ENCODE measurements at regions not wholly inside any gene's neighbourhood (a gene's known extent, or its start where the extent isn't known, plus 50 kb on each side); places are given as distances from the start of the nearest gene placed in this dataset.

GRCh38 chr6:98016565-98016964, 733.5 kb upstream of the MMS22L start:
- no peak for TF ChIP-seq CTCF (IDR thresholded peaks at IDR 0.05)
- no peaks in the 10 kb centered on the region for H3K27me3 ChIP-seq
- H3K4me1 ChIP-seq: no peaks in the 10 kb centered on the region
- DNase-seq (ENCODE audit: low spot score in 2 of 2): no peak
- intact Hi-C loops (cut with DNase I): no loop called here
- no peaks in the 10 kb centered on the region for H3K9me3 ChIP-seq
- H3K4me3 ChIP-seq: no peak overlapping the region
- H3K36me3 ChIP-seq: no peaks in the 10 kb centered on the region
- no peak overlapping the region for H3K27ac ChIP-seq

GRCh38 chr6:98020222-98020621, 737.2 kb upstream of the MMS22L start:
- TF ChIP-seq CTCF (IDR thresholded peaks at IDR 0.05): no peak
- no peak overlapping the region for H3K27ac ChIP-seq
- H3K4me1 ChIP-seq: no peaks in the 10 kb centered on the region
- no peaks in the 10 kb centered on the region for H3K27me3 ChIP-seq
- no peak for DNase-seq (ENCODE audit: low spot score in 2 of 2)
- no peaks in the 10 kb centered on the region for H3K9me3 ChIP-seq
- intact Hi-C loops (cut with DNase I): no loop called here
- no peak overlapping the region for H3K4me3 ChIP-seq
- H3K36me3 ChIP-seq: no peaks in the 10 kb centered on the region

GRCh38 chr6:98024359-98024758, 741.3 kb upstream of the MMS22L start:
- no peaks in the 10 kb centered on the region for H3K4me1 ChIP-seq
- no peak for DNase-seq (ENCODE audit: low spot score in 2 of 2)
- H3K27ac ChIP-seq: no peak overlapping the region
- no peaks in the 10 kb centered on the region for H3K9me3 ChIP-seq
- H3K27me3 ChIP-seq: no peaks in the 10 kb centered on the region
- intact Hi-C loops (cut with DNase I): no loop called here
- no peaks in the 10 kb centered on the region for H3K36me3 ChIP-seq
- H3K4me3 ChIP-seq: no peak overlapping the region
- TF ChIP-seq CTCF (IDR thresholded peaks at IDR 0.05): no peak

GRCh38 chr6:98027898-98028297, 744.9 kb upstream of the MMS22L start:
- no peak for DNase-seq (ENCODE audit: low spot score in 2 of 2)
- intact Hi-C loops (cut with DNase I): no loop called here
- no peak for TF ChIP-seq CTCF (IDR thresholded peaks at IDR 0.05)
- Histone ChIP-seq H3K27me3 (no peaks in the 10 kb centered on the region), H3K36me3 (no peaks in the 10 kb centered on the region), H3K4me1 (no peaks in the 10 kb centered on the region), H3K4me3 (no peak overlapping the region), H3K27ac (no peak overlapping the region), H3K9me3 (no peaks in the 10 kb centered on the region)

- H3K36me3 ChIP-seq: no peaks in the 10 kb centered on the region
- intact Hi-C loops (cut with DNase I): no loop called here
- no peak for TF ChIP-seq CTCF (IDR thresholded peaks at IDR 0.05)
- no peak for DNase-seq (ENCODE audit: low spot score in 2 of 2)
- H3K27me3 ChIP-seq: no peaks in the 10 kb centered on the region
- no peaks in the 10 kb centered on the region for H3K4me1 ChIP-seq
- H3K27ac ChIP-seq: no peak overlapping the region
- no peak overlapping the region for H3K4me3 ChIP-seq
- H3K9me3 ChIP-seq: no peaks in the 10 kb centered on the region
Observed at GRCh38 chr6:98033617-98034016, 750.6 kb upstream of the MMS22L start.

GRCh38 chr6:98036344-98036923, 753.4 kb upstream of the MMS22L start:
- H3K4me1 ChIP-seq: no peaks in the 10 kb centered on the region
- no peak overlapping the region for H3K27ac ChIP-seq
- no peak overlapping the region for H3K4me3 ChIP-seq
- no peaks in the 10 kb centered on the region for H3K9me3 ChIP-seq
- H3K27me3 ChIP-seq: no peaks in the 10 kb centered on the region
- no peak for TF ChIP-seq CTCF (IDR thresholded peaks at IDR 0.05)
- intact Hi-C loops (cut with DNase I): no loop called here
- DNase-seq (ENCODE audit: low spot score in 2 of 2): no peak
- H3K36me3 ChIP-seq: no peaks in the 10 kb centered on the region
